ENCODE measurements at regions not wholly inside any gene's neighbourhood (a gene's known extent, or its start where the extent isn't known, plus 50 kb on each side); places are given as distances from the start of the nearest gene placed in this dataset.

DNA sequence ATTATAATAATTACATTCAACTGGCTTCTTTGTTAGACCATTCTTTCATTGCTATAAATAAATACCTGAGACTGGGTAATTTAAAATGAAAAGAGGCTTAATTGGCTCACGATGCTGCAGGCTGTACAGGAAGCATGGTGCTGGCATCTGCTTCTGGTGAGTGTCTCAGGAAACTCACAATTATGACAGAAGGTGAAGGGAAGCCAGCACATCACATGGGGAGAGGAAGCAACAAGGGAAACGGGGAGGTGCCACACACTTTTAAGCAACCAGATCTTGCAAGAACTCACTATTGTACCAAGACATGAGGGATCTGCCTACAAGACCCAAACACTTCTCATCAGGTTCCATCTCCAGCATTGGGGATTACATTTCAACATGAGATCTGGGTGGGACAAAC lies 413.1 kb upstream of the ARRDC4 start:
- Histone ChIP-seq H2AFZ (ENCODE audit: low read depth, low read length) (no peak overlapping the region), H3K4me3 (ENCODE audit: low read depth in 1 of 2, low read length in 2 of 2) (no peak overlapping the region), H4K20me1 (ENCODE audit: insufficient read depth, low read length) (no peaks in the 10 kb centered on the region), H3K4me1 (ENCODE audit: insufficient read depth, low read length) (no peaks in the 10 kb centered on the region), H3K27me3 (ENCODE audit: insufficient read depth, low read length, poor library complexity) (no peaks in the 10 kb centered on the region), H3K27ac (ENCODE audit: low read length) (no peak overlapping the region), H3K36me3 (ENCODE audit: insufficient read depth, low read length) (no peaks in the 10 kb centered on the region), H3K9ac (ENCODE audit: low read depth, low read length) (no peak overlapping the region), H3K4me2 (ENCODE audit: insufficient read depth, low read length) (no peak overlapping the region), H3K79me2 (ENCODE audit: insufficient read depth, low read length) (no peaks in the 10 kb centered on the region), H3K9me3 (ENCODE audit: insufficient read depth, low read length, severe bottlenecking) (no peaks in the 10 kb centered on the region)
- DNase-seq (no peak), ATAC-seq (ENCODE audit: insufficient read depth, low read depth) (no peak)
- no peak for TF ChIP-seq EZH2 (IDR thresholded peaks at IDR 0.05; ENCODE audit: borderline replicate concordance, low read depth, low read length, severe bottlenecking)
- no peak for TF ChIP-seq CTCF (IDR thresholded peaks at IDR 0.05; ENCODE audit: borderline replicate concordance, extremely low read depth, low read length, poor library complexity, severe bottlenecking)

DNA sequence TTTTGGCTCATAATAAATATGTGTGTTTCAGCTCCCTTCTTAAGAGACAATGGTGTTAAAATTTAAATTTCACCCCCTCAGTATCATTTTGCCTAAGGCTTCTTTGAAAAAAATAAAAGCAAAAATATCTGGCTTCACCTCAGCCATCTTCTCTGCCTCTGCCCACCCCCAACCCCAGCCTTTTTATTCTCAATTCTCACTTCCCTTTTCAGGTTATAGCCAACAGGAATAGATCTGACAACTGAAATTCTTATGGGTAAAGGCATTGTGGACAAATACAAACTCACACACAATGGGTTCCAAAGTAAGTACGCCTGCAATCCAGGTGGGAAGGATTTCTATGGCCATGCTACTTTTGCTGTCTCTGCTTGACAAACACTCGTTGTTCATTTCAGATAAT lies 399.0 kb upstream of the ARRDC4 start:
- Histone ChIP-seq H3K4me2 (ENCODE audit: insufficient read depth, low read length) (no peak overlapping the region), H3K9ac (ENCODE audit: low read depth, low read length) (no peak overlapping the region), H3K27ac (ENCODE audit: low read length) (no peak overlapping the region), H3K27me3 (ENCODE audit: insufficient read depth, low read length, poor library complexity) (no peaks in the 10 kb centered on the region), H3K79me2 (ENCODE audit: insufficient read depth, low read length) (no peaks in the 10 kb centered on the region), H3K4me1 (ENCODE audit: insufficient read depth, low read length) (no peaks in the 10 kb centered on the region), H2AFZ (ENCODE audit: low read depth, low read length) (no peak overlapping the region), H3K4me3 (ENCODE audit: low read depth in 1 of 2, low read length in 2 of 2) (no peak overlapping the region), H3K9me3 (ENCODE audit: insufficient read depth, low read length, severe bottlenecking) (no peaks in the 10 kb centered on the region), H4K20me1 (ENCODE audit: insufficient read depth, low read length) (no peaks in the 10 kb centered on the region), H3K36me3 (ENCODE audit: insufficient read depth, low read length) (no peaks in the 10 kb centered on the region)
- ATAC-seq (ENCODE audit: insufficient read depth, low read depth), result no peak
- TF ChIP-seq EZH2 (IDR thresholded peaks at IDR 0.05; ENCODE audit: borderline replicate concordance, low read depth, low read length, severe bottlenecking) (no peak), CTCF (IDR thresholded peaks at IDR 0.05; ENCODE audit: borderline replicate concordance, extremely low read depth, low read length, poor library complexity, severe bottlenecking) (no peak)
- no peak for DNase-seq

DNA sequence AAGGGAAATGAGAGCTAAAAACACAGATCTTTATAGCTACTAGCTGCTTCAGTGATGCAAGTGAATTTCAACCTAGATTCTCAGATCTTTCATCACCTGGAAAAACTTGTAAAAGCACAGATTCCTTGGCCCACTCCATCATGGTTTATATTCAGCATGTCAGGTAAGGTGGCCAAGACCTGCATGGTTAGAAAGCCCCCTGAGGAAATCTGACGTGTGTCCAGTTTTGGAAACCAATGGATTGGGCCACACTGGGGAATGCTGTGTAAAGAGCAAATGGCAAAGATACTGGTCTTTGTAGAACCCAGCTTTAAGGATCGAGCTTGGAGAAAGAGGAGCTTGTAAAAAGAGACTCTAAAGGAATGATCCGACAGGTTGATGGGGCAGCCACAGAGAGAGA lies 397.0 kb upstream of the ARRDC4 start:
- Histone ChIP-seq H3K9ac (ENCODE audit: low read depth, low read length) (no peak overlapping the region), H3K36me3 (ENCODE audit: insufficient read depth, low read length) (no peaks in the 10 kb centered on the region), H3K4me2 (ENCODE audit: insufficient read depth, low read length) (no peak overlapping the region), H4K20me1 (ENCODE audit: insufficient read depth, low read length) (no peaks in the 10 kb centered on the region), H3K27me3 (ENCODE audit: insufficient read depth, low read length, poor library complexity) (no peaks in the 10 kb centered on the region), H3K27ac (ENCODE audit: low read length) (no peak overlapping the region), H2AFZ (ENCODE audit: low read depth, low read length) (no peak overlapping the region), H3K79me2 (ENCODE audit: insufficient read depth, low read length) (no peaks in the 10 kb centered on the region), H3K4me3 (ENCODE audit: low read depth in 1 of 2, low read length in 2 of 2) (no peak overlapping the region), H3K4me1 (ENCODE audit: insufficient read depth, low read length) (no peaks in the 10 kb centered on the region), H3K9me3 (ENCODE audit: insufficient read depth, low read length, severe bottlenecking) (no peaks in the 10 kb centered on the region)
- no peak for TF ChIP-seq CTCF (IDR thresholded peaks at IDR 0.05; ENCODE audit: borderline replicate concordance, extremely low read depth, low read length, poor library complexity, severe bottlenecking)
- no peak for TF ChIP-seq EZH2 (IDR thresholded peaks at IDR 0.05; ENCODE audit: borderline replicate concordance, low read depth, low read length, severe bottlenecking)
- no peak for DNase-seq
- ATAC-seq (ENCODE audit: insufficient read depth, low read depth), result no peak

- H3K9ac ChIP-seq (ENCODE audit: low read depth, low read length), result no peak overlapping the region
- H3K36me3 ChIP-seq (ENCODE audit: insufficient read depth, low read length), result no peaks in the 10 kb centered on the region
- ATAC-seq (ENCODE audit: insufficient read depth, low read depth), result no peak
- no peaks in the 10 kb centered on the region for H3K27me3 ChIP-seq (ENCODE audit: insufficient read depth, low read length, poor library complexity)
- no peaks in the 10 kb centered on the region for H3K9me3 ChIP-seq (ENCODE audit: insufficient read depth, low read length, severe bottlenecking)
- H3K4me3 ChIP-seq (ENCODE audit: low read depth in 1 of 2, low read length in 2 of 2), result no peak overlapping the region
- TF ChIP-seq EZH2 (IDR thresholded peaks at IDR 0.05; ENCODE audit: borderline replicate concordance, low read depth, low read length, severe bottlenecking), result no peak
- no peak for TF ChIP-seq CTCF (IDR thresholded peaks at IDR 0.05; ENCODE audit: borderline replicate concordance, extremely low read depth, low read length, poor library complexity, severe bottlenecking)
- no peaks in the 10 kb centered on the region for H4K20me1 ChIP-seq (ENCODE audit: insufficient read depth, low read length)
- H3K4me1 ChIP-seq (ENCODE audit: insufficient read depth, low read length), result no peaks in the 10 kb centered on the region
- no peak overlapping the region for H3K27ac ChIP-seq (ENCODE audit: low read length)
- H3K79me2 ChIP-seq (ENCODE audit: insufficient read depth, low read length), result no peaks in the 10 kb centered on the region
- no peak overlapping the region for H2AFZ ChIP-seq (ENCODE audit: low read depth, low read length)
- no peak overlapping the region for H3K4me2 ChIP-seq (ENCODE audit: insufficient read depth, low read length)
- no peak for DNase-seq
Measured at GRCh38 chr15:97566961-97567360, 393.5 kb upstream of the ARRDC4 start.
